ENCODE measurements at regions not wholly inside any gene's neighbourhood (a gene's known extent, or its start where the extent isn't known, plus 50 kb on each side); places are given as distances from the start of the nearest gene placed in this dataset.

GRCh38 chr9:78871086-78871451, 574.1 kb downstream of the PSAT1 start:
- TF ChIP-seq CTCF (IDR thresholded peaks at IDR 0.05; ENCODE audit: low read length) (no peak), EZH2 (optimal IDR thresholded peaks at IDR 0.05; ENCODE audit: low read depth, low read length) (no peak)
